AG10803 (cell line): ENCODE measurements at regions not wholly inside any gene's neighbourhood (a gene's known extent, or its start where the extent isn't known, plus 50 kb on each side); places are given as distances from the start of the nearest gene placed in this dataset.

Experiments
- DNase-seq: peaks from one replicate; pipeline ENCODE4 v3.0.0; 2010; ENCODE audit warnings: low read depth
- H3K4me3 ChIP-seq: 2 replicates; pipeline ENCODE4 v1.5.1; 2011; ENCODE audit warnings: mild to moderate bottlenecking, low read length, control low read depth
- TF ChIP-seq, protein P1 (sequence below): conservative IDR thresholded peaks from 2 replicates; pipeline ENCODE4 v1.5.1; 2011; ENCODE audit warnings: mild to moderate bottlenecking, low read length, control low read depth, inconsistent platforms

DNA sequence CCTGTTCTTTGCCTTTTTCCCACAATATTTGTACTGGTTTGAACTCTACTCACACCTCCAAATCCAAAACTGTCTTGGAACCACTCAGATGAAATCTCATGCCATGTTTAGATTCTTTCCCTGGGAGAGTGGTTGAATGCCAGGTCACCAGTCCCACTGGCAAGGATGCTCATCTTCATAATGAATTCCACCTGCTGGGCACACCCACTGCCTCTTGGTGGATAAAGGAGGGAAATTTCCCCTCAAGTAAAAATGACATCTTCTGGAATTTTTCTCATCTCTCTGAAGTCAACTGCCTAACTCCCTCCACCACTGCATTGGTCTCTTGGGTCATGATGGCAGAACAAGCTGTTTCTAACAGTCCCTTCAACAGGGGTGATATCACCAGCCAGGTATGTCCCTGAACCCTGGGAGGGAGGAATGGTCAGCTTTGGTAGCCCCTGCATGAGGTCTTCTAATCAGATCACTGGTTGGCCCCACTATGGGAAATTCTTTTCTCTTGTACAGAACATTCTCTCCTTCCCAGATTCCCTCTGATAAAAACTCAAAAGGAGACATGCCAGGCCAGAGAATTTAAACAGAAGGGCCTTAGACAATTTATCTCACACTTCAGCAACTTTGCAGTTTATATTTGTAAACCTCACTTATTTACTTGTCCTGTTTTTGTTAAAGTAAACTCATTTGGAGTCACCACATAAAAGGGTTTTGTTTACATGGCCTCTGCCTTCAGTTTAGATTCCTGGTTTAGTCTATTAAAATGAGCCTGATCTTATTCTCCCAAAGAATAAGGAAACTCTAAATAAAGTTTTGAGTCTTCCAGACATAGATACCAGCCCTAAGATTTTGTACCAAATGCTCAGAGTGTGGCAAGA, 143.4 kb downstream of the WNT5A start:
- TF ChIP-seq, protein P1, sequence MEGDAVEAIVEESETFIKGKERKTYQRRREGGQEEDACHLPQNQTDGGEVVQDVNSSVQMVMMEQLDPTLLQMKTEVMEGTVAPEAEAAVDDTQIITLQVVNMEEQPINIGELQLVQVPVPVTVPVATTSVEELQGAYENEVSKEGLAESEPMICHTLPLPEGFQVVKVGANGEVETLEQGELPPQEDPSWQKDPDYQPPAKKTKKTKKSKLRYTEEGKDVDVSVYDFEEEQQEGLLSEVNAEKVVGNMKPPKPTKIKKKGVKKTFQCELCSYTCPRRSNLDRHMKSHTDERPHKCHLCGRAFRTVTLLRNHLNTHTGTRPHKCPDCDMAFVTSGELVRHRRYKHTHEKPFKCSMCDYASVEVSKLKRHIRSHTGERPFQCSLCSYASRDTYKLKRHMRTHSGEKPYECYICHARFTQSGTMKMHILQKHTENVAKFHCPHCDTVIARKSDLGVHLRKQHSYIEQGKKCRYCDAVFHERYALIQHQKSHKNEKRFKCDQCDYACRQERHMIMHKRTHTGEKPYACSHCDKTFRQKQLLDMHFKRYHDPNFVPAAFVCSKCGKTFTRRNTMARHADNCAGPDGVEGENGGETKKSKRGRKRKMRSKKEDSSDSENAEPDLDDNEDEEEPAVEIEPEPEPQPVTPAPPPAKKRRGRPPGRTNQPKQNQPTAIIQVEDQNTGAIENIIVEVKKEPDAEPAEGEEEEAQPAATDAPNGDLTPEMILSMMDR = no peak
- no peak overlapping the region for H3K4me3 ChIP-seq
- DNase-seq = peak; percentile 61

DNA sequence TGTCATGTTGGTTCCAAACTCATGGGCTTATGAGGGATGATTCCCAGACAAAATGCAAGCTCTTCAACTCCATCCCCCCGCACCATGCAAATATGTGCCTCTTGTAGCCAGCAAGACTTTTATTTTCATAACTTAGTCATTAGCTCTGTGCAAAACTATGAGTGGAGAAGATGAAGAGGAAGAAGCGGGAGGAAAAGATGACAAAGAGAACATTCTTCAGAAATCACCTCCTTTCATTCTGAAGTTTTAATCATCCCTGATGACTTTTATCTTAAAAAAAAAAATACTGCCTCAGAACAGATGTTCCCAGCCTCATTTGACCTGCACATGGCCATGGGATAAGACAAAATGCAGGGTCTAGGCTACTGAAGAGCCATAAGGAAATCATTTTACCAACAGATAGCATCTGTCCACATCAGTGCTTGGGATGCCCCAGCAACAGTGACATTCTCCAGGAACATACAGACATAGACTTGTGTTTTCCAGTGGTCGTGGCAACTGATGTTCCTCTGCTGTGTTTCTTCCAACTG, 145.5 kb downstream of the WNT5A start:
- peak; percentile 86 for DNase-seq
- TF ChIP-seq, protein P1 = no peak
- H3K4me3 ChIP-seq = no peak overlapping the region

- DNase-seq = no peak
- no peak overlapping the region for H3K4me3 ChIP-seq
- TF ChIP-seq, protein P1 = no peak
These were observed 147.3 kb downstream of the WNT5A start for GRCh38 chr3:55339819-55340218.

DNA sequence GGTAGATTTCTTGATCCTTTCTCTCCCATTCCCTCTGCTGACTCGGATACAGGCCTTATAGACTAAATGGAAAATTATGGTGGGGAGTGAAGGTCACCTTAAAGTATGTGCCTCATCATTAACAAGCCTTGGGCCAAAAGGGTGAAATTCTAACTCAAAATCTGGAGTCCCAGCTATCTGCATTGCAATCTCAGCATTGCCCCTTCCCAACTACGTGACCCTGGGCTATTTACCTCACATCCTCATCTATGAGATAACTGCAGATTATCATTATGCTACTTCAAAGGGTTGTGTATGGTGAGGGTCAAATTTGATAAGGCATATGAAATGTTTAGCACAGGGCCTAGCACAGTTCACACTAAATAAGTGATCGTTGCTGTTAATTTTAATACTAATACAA, 147.7 kb downstream of the WNT5A start:
- H3K4me3 ChIP-seq = no peak overlapping the region
- DNase-seq = no peak
- TF ChIP-seq, protein P1 = no peak

GRCh38 chr3:55337641-55338180, 149.4 kb downstream of the WNT5A start:
- DNase-seq = no peak
- no peak overlapping the region for H3K4me3 ChIP-seq
- TF ChIP-seq, protein P1 = no peak

DNA sequence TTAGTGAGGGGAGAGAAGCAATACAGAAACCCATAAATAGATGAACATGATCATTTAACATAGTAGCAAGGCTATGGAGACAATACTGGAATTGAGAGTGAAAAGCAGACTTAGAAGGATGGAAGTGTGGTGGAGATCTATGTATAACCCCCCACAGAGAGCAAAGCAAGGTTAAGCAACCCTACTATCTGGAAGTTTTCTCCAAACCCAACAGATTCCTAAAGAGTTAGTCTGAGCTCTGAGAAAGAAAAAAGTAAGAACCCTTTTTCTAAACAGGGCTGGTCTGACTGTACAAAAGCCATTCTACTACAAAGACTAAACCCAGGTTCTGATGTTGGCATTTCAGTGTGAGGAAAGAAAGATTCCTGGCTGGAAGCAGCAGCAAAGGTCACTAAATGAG, 153.2 kb downstream of the WNT5A start:
- no peak overlapping the region for H3K4me3 ChIP-seq
- TF ChIP-seq, protein P1 = no peak
- DNase-seq = peak; percentile 87

- TF ChIP-seq, protein P1 = no peak
- peak; percentile 38 for DNase-seq
- H3K4me3 ChIP-seq = no peak overlapping the region
These were observed 154.1 kb downstream of the WNT5A start for GRCh38 chr3:55333046-55333445.
